HAP-1 (cell line): ENCODE measurements at regions not wholly inside any gene's neighbourhood (a gene's known extent, or its start where the extent isn't known, plus 50 kb on each side); places are given as distances from the start of the nearest gene placed in this dataset.

ENCODE experiments used
- DNase-seq, 2 experiments: peaks; one replicate each; pipeline ENCODE4 v3.0.0-alpha.2; 2016 to 2020; ENCODE audit warnings: low spot score in 2 of 2
- H3K27me3 ChIP-seq: fragments of 250-450 bp; sonication (Bioruptor Pico); 2 replicates; pipeline ENCODE4 v1.5.1; 2020; ENCODE audit warnings: low read depth, mild to moderate bottlenecking, moderate library complexity
- H3K36me3 ChIP-seq: fragments of 250-450 bp; sonication (Bioruptor Pico); replicated peaks from 2 replicates; pipeline ENCODE4 v1.5.1; 2020; ENCODE audit warnings: mild to moderate bottlenecking
- H3K4me1 ChIP-seq: fragments of 250-450 bp; sonication (Bioruptor Pico); 2 replicates; pipeline ENCODE4 v1.5.1; 2020; ENCODE audit warnings: mild to moderate bottlenecking
- H3K4me3 ChIP-seq: fragments of 250-450 bp; sonication (Bioruptor Pico); 2 replicates; pipeline ENCODE4 v1.5.1; 2020; ENCODE audit warnings: mild to moderate bottlenecking, moderate library complexity
- H3K9me3 ChIP-seq: fragments of 250-450 bp; sonication (Bioruptor Pico); 2 replicates; pipeline ENCODE4 v1.5.1; 2020; ENCODE audit warnings: mild to moderate bottlenecking, moderate library complexity
- in situ Hi-C: fragments of 300-500 bp; cut with MboI; formaldehyde crosslinking; loops from 3 replicates; pipeline ENCODE4 v1.14.3; 2020; ENCODE audit warnings: low sequenced_read_pairs, inconsistent platforms, mixed read lengths

DNA sequence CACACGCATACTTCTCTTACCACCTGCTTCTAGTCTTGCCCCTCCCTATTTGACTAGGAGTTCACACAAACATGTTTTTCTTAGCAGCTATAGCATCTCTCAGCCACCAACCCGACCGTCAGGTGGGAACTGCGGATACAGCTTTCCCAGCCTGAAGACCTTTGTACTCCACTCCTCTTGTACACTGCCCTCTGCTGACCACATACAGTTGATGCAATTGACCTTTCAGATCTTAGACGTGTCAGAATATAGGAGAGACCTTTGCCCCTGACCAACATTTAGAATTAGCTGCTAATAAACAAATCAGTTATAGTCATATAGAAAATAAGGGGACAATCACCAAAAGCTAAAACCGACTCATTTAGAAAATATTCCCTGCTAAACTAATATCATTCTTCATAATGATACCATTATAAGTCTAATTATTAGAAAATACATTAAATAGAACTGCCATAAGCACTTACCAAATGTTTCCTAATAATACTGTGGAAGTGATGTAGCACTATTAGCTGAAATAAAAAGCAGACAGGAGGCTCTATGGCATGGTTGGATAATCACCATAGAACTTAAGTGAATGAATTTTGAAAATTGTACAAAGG is 208.4 kb downstream of the RAD51AP2 start:
- Histone ChIP-seq H3K4me1 (no peaks in the 10 kb centered on the region), H3K27me3 (no peaks in the 10 kb centered on the region; the same call in 1 of the 2 replicates), H3K4me3 (no peak overlapping the region), H3K36me3 (no peaks in the 10 kb centered on the region), H3K9me3 (no peaks in the 10 kb centered on the region)
- peak; percentile 49 to 68 for DNase-seq
- in situ Hi-C loops, result loop anchor here (10.0 kb wide), 1 partner anchor 535 kb away; no protein-coding TSS in a partner anchor

- DNase-seq, result no peak
- Histone ChIP-seq H3K4me3 (no peak overlapping the region), H3K27me3 (no peaks in the 10 kb centered on the region; the same call in 1 of the 2 replicates), H3K36me3 (no peaks in the 10 kb centered on the region), H3K4me1 (no peaks in the 10 kb centered on the region), H3K9me3 (no peaks in the 10 kb centered on the region)
- in situ Hi-C loops, result loop anchor here (10.0 kb wide), 1 partner anchor 534 kb away; no protein-coding TSS in a partner anchor
Observed at GRCh38 chr2:17309181-17309580, 209.1 kb downstream of the RAD51AP2 start.

DNA sequence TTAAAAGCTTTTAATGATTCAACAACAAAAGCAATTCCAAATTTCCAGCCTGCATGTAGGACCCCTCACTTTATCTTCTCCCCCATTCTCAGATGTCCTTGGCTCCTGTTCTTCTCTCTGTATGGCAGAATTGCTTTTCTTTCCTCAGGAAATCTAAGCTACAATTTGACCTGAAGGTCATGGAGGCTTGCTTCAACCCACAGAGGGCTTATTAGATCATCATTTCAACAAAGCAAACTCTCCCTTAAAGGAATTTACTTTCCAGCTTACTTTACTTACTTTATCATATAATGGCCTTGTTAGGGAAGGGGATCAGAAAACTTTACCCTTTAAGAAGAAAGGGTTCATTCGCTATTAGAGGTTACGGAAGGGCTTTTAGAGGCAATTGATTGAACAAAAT is 211.5 kb downstream of the RAD51AP2 start:
- DNase-seq, result no peak
- Histone ChIP-seq H3K9me3 (no peaks in the 10 kb centered on the region), H3K4me1 (no peaks in the 10 kb centered on the region), H3K27me3 (no peaks in the 10 kb centered on the region; the same call in 1 of the 2 replicates), H3K36me3 (no peaks in the 10 kb centered on the region), H3K4me3 (no peak overlapping the region)
- in situ Hi-C loops, result loop anchor here (10.0 kb wide), 1 partner anchor 532 kb away; no protein-coding TSS in a partner anchor

DNA sequence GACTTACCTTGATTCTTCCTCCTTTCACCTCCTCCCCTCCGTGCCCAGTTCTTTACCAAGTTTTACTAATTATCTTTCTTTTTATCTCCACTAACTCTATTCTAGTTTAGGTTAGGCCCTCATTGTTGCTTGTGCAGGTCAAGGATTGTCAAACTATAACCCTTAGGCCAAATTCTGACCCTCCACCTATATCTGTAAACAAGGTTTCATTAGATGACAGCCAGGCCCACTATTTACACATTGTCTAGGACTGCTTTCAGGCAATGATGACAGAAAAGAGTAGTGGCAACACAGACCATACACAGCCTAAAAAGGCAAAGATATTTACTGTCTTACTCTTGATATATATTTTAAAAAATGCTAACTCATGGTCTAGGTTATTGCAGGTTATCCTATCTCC is 212.0 kb downstream of the RAD51AP2 start:
- no peak for DNase-seq
- Histone ChIP-seq H3K27me3 (no peaks in the 10 kb centered on the region; the same call in 1 of the 2 replicates), H3K36me3 (no peaks in the 10 kb centered on the region), H3K9me3 (no peaks in the 10 kb centered on the region), H3K4me3 (no peak overlapping the region), H3K4me1 (no peaks in the 10 kb centered on the region)
- in situ Hi-C loops, result loop anchor here (10.0 kb wide), 1 partner anchor 531 kb away; no protein-coding TSS in a partner anchor

- DNase-seq, result no peak
- no peaks in the 10 kb centered on the region for H3K9me3 ChIP-seq
- no peak overlapping the region for H3K4me3 ChIP-seq
- H3K27me3 ChIP-seq, result no peaks in the 10 kb centered on the region
- no peaks in the 10 kb centered on the region for H3K4me1 ChIP-seq
- no peaks in the 10 kb centered on the region for H3K36me3 ChIP-seq
- in situ Hi-C loops, result loop anchor here (10.0 kb wide), 1 partner anchor 529 kb away; no protein-coding TSS in a partner anchor
Observed at GRCh38 chr2:17303521-17303920, 214.7 kb downstream of the RAD51AP2 start.

- in situ Hi-C loops, result loop anchor here (10.0 kb wide), 1 partner anchor 528 kb away; no protein-coding TSS in a partner anchor
- H3K9me3 ChIP-seq, result no peaks in the 10 kb centered on the region
- no peaks in the 10 kb centered on the region for H3K27me3 ChIP-seq
- H3K4me1 ChIP-seq, result no peaks in the 10 kb centered on the region
- H3K36me3 ChIP-seq, result no peaks in the 10 kb centered on the region
- H3K4me3 ChIP-seq, result no peak overlapping the region
- DNase-seq, result no peak
Observed at GRCh38 chr2:17303054-17303453, 215.2 kb downstream of the RAD51AP2 start.

- DNase-seq, result no peak
- H3K4me1 ChIP-seq, result no peaks in the 10 kb centered on the region
- H3K36me3 ChIP-seq, result no peaks in the 10 kb centered on the region
- no peaks in the 10 kb centered on the region for H3K9me3 ChIP-seq
- H3K27me3 ChIP-seq, result no peaks in the 10 kb centered on the region
- in situ Hi-C loops, result loop anchor here (10.0 kb wide), 1 partner anchor 527 kb away; no protein-coding TSS in a partner anchor
- no peak overlapping the region for H3K4me3 ChIP-seq
Observed at GRCh38 chr2:17302281-17302680, 216.0 kb downstream of the RAD51AP2 start.

- H3K27me3 ChIP-seq, result no peaks in the 10 kb centered on the region
- no peaks in the 10 kb centered on the region for H3K36me3 ChIP-seq
- H3K4me1 ChIP-seq, result no peaks in the 10 kb centered on the region
- in situ Hi-C loops, result loop anchor here (10.0 kb wide), 1 partner anchor 527 kb away; no protein-coding TSS in a partner anchor
- H3K9me3 ChIP-seq, result no peaks in the 10 kb centered on the region
- DNase-seq, result no peak
- H3K4me3 ChIP-seq, result no peak overlapping the region
Observed at GRCh38 chr2:17301437-17301836, 216.8 kb downstream of the RAD51AP2 start.

GRCh38 chr2:17299891-17300540 is 218.2 kb downstream of the RAD51AP2 start:
- H3K4me1 ChIP-seq, result no peaks in the 10 kb centered on the region
- H3K9me3 ChIP-seq, result no peaks in the 10 kb centered on the region
- in situ Hi-C loops, result loop anchor here (10.0 kb wide), 1 partner anchor 525 kb away; no protein-coding TSS in a partner anchor
- H3K4me3 ChIP-seq, result no peak overlapping the region
- H3K36me3 ChIP-seq, result no peaks in the 10 kb centered on the region
- no peak for DNase-seq
- no peaks in the 10 kb centered on the region for H3K27me3 ChIP-seq

DNA sequence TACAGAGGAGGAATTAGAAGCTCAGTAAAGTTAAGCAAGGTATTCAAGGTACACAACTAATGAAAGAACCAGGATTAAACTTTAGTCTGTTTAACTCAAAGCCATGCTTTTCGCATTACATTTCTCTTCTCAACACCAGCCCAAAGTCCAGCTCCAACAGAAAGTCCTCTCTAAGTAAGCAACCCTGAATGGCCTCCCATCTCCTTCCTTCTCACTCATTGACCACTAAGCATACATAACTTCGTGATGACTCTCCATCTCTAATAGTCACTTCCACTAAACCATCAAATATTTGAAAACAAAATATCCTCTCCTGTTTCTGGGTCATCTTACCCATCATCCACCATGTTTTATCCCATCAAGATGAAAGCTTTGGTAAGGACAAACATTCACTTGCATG is 219.8 kb downstream of the RAD51AP2 start:
- H3K9me3 ChIP-seq, result no peaks in the 10 kb centered on the region
- in situ Hi-C loops, result no loop called here
- H3K36me3 ChIP-seq, result no peaks in the 10 kb centered on the region
- no peak overlapping the region for H3K4me3 ChIP-seq
- no peaks in the 10 kb centered on the region for H3K4me1 ChIP-seq
- H3K27me3 ChIP-seq, result no peaks in the 10 kb centered on the region
- DNase-seq, result no peak

DNA sequence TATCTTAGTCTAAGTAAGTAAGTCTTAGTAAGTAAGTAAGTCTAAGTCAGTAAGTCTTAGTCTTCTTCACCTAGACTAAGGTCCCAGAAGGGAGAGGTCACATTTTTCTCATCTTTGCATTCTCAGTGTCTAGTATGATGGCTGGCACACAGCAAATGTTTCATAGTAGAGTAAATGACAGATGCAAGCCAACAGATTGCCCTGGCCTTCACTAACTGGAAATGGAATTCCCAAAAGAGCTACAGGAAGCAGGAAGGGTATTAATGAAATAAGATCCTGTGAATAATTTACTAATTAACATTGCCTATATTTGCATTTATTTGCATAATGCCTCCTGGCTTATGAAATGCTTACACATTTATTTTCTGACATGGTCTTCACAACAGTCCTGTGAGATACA is 221.6 kb downstream of the RAD51AP2 start:
- H3K27me3 ChIP-seq, result no peaks in the 10 kb centered on the region
- H3K9me3 ChIP-seq, result no peaks in the 10 kb centered on the region
- no peak overlapping the region for H3K4me3 ChIP-seq
- DNase-seq, result no peak
- in situ Hi-C loops, result no loop called here
- no peaks in the 10 kb centered on the region for H3K4me1 ChIP-seq
- H3K36me3 ChIP-seq, result no peaks in the 10 kb centered on the region

- Histone ChIP-seq H3K36me3 (no peaks in the 10 kb centered on the region), H3K4me1 (no peaks in the 10 kb centered on the region), H3K9me3 (no peaks in the 10 kb centered on the region), H3K4me3 (no peak overlapping the region), H3K27me3 (no peaks in the 10 kb centered on the region; the same call in 1 of the 2 replicates)
- in situ Hi-C loops, result no loop called here
- DNase-seq, result no peak
Observed at GRCh38 chr2:17289669-17290068, 228.6 kb downstream of the RAD51AP2 start.

- Histone ChIP-seq H3K4me3 (no peak overlapping the region), H3K4me1 (no peaks in the 10 kb centered on the region), H3K9me3 (no peaks in the 10 kb centered on the region), H3K27me3 (no peaks in the 10 kb centered on the region; the same call in 1 of the 2 replicates), H3K36me3 (no peaks in the 10 kb centered on the region)
- no peak for DNase-seq
- in situ Hi-C loops, result no loop called here
Observed at GRCh38 chr2:17287183-17287582, 231.1 kb downstream of the RAD51AP2 start.

- DNase-seq, result no peak
- no peaks in the 10 kb centered on the region for H3K27me3 ChIP-seq
- in situ Hi-C loops, result no loop called here
- no peaks in the 10 kb centered on the region for H3K4me1 ChIP-seq
- no peaks in the 10 kb centered on the region for H3K36me3 ChIP-seq
- H3K4me3 ChIP-seq, result no peak overlapping the region
- H3K9me3 ChIP-seq, result no peaks in the 10 kb centered on the region
Observed at GRCh38 chr2:17282826-17283225, 235.4 kb downstream of the RAD51AP2 start.
